MV-4-11 (cell line): ENCODE measurements at regions not wholly inside any gene's neighbourhood (a gene's known extent, or its start where the extent isn't known, plus 50 kb on each side); places are given as distances from the start of the nearest gene placed in this dataset.

Experiments
- DNase-seq: peaks from one replicate; lab custom pipeline; 2025; lab: John Stamatoyannopoulos, UW

- DNase-seq: no peak
These were observed 575.3 kb downstream of the CMPK2 start for GRCh38 chr2:6290217-6291015.

- DNase-seq: no peak
These were observed 570.9 kb downstream of the CMPK2 start for GRCh38 chr2:6294791-6295190.

GRCh38 chr2:6297238-6297637 is 568.5 kb downstream of the CMPK2 start:
- DNase-seq: no peak

- DNase-seq: no peak
These were observed 564.3 kb downstream of the CMPK2 start for GRCh38 chr2:6301426-6301825.

GRCh38 chr2:6308986-6309385 is 556.7 kb downstream of the CMPK2 start:
- no peak for DNase-seq

GRCh38 chr2:6309415-6310255 is 556.1 kb downstream of the CMPK2 start:
- no peak for DNase-seq

- no peak for DNase-seq
These were observed 555.2 kb downstream of the CMPK2 start for GRCh38 chr2:6310256-6311215.

GRCh38 chr2:6312367-6312766 is 553.3 kb downstream of the CMPK2 start:
- DNase-seq: no peak

GRCh38 chr2:6314218-6314960 is 551.3 kb downstream of the CMPK2 start:
- DNase-seq: no peak

- no peak for DNase-seq
These were observed 540.1 kb downstream of the CMPK2 start for GRCh38 chr2:6325616-6326015.

GRCh38 chr2:6326958-6327357 is 538.7 kb downstream of the CMPK2 start:
- no peak for DNase-seq

- DNase-seq: no peak
These were observed 528.8 kb downstream of the CMPK2 start for GRCh38 chr2:6336752-6337471.

- DNase-seq: no peak
These were observed 528.3 kb downstream of the CMPK2 start for GRCh38 chr2:6337472-6337820.

- DNase-seq: no peak
These were observed 524.0 kb downstream of the CMPK2 start for GRCh38 chr2:6341588-6342129.

- DNase-seq: no peak
These were observed 523.3 kb downstream of the CMPK2 start for GRCh38 chr2:6342273-6342920.

GRCh38 chr2:6343076-6343475 is 522.6 kb downstream of the CMPK2 start:
- no peak for DNase-seq

- no peak for DNase-seq
These were observed 513.5 kb downstream of the CMPK2 start for GRCh38 chr2:6352247-6352646.

- no peak for DNase-seq
These were observed 512.7 kb downstream of the CMPK2 start for GRCh38 chr2:6352906-6353515.

- DNase-seq: no peak
These were observed 512.0 kb downstream of the CMPK2 start for GRCh38 chr2:6353669-6354068.

- no peak for DNase-seq
These were observed 511.2 kb downstream of the CMPK2 start for GRCh38 chr2:6354546-6354945.
